GM13977 (cell line): ENCODE measurements at regions not wholly inside any gene's neighbourhood (a gene's known extent, or its start where the extent isn't known, plus 50 kb on each side); places are given as distances from the start of the nearest gene placed in this dataset.

Experiments
- DNase-seq: peaks from one replicate; pipeline ENCODE4 v3.0.0; 2012; ENCODE audit warnings: low spot score
- CTCF ChIP-seq: IDR thresholded peaks from 2 replicates; pipeline ENCODE4 v1.5.1; 2012; ENCODE audit warnings: mild to moderate bottlenecking, control low read depth; ENCODE audit not compliant: insufficient read depth; ENCODE audit errors: extremely low read depth, missing control alignments
- in situ Hi-C: fragments of 300-500 bp; cut with MboI; formaldehyde crosslinking; loops from one replicate; pipeline ENCODE4 v1.12.0; 2022; ENCODE audit warnings: low sequenced_read_pairs, low pct_unique_long_range_greater_than_20kb, mixed read lengths, inconsistent platforms; ENCODE audit not compliant: unreplicated experiment

GRCh38 chr12:90770861-90771260 lies 184.1 kb downstream of the CCER1 start:
- DNase-seq, result no peak
- in situ Hi-C loops, result no loop called here
- no peak for TF ChIP-seq CTCF

- no peak for DNase-seq
- in situ Hi-C loops, result no loop called here
- no peak for TF ChIP-seq CTCF
Observed at GRCh38 chr12:90757957-90758356, 197.0 kb downstream of the CCER1 start.

GRCh38 chr12:90745211-90745610 lies 209.8 kb downstream of the CCER1 start:
- DNase-seq, result no peak
- in situ Hi-C loops, result no loop called here
- no peak for TF ChIP-seq CTCF

GRCh38 chr12:90741611-90742010 lies 213.4 kb downstream of the CCER1 start:
- in situ Hi-C loops, result no loop called here
- TF ChIP-seq CTCF, result no peak
- DNase-seq, result no peak

GRCh38 chr12:90729736-90730135 lies 225.2 kb downstream of the CCER1 start:
- no peak for DNase-seq
- in situ Hi-C loops, result no loop called here
- no peak for TF ChIP-seq CTCF

GRCh38 chr12:90712671-90713070 lies 242.3 kb downstream of the CCER1 start:
- TF ChIP-seq CTCF, result no peak
- in situ Hi-C loops, result no loop called here
- DNase-seq, result no peak

- no peak for DNase-seq
- in situ Hi-C loops, result no loop called here
- no peak for TF ChIP-seq CTCF
Observed at GRCh38 chr12:90710711-90711110, 244.3 kb downstream of the CCER1 start.
